Testis (tissue), 2 donors: ENCODE measurements at regions not wholly inside any gene's neighbourhood (a gene's known extent, or its start where the extent isn't known, plus 50 kb on each side); places are given as distances from the start of the nearest gene placed in this dataset.

Source experiments
- DNase-seq: peaks from one replicate; pipeline ENCODE4 v3.0.0-alpha.2; 2019
- H3K27ac ChIP-seq, 2 donors: fragments of 200-600 bp; sonication (generic); one replicate each; pipeline ENCODE4 v1.5.1; 2019
- H3K27me3 ChIP-seq: fragments of 200-600 bp; sonication (generic); one replicate; pipeline ENCODE4 v1.5.1; 2019
- H3K36me3 ChIP-seq: fragments of 200-600 bp; sonication (generic); one replicate; pipeline ENCODE4 v1.5.1; 2017; ENCODE audit warnings: low read depth; ENCODE audit errors: missing control alignments
- H3K4me1 ChIP-seq: fragments of 200-600 bp; sonication (generic); one replicate; pipeline ENCODE4 v1.5.1; 2019
- H3K4me3 ChIP-seq, 2 donors: fragments of 200-600 bp; sonication (generic); one replicate each; pipeline ENCODE4 v1.5.1; 2017 to 2019
- H3K9me3 ChIP-seq: fragments of 200-600 bp; sonication (generic); one replicate; pipeline ENCODE4 v1.5.1; 2017
- POLR2A ChIP-seq: fragments of 450-650 bp; IDR thresholded peaks from one replicate; pipeline ENCODE4 v1.6.1; 2017; ENCODE audit warnings: antibody characterized with exemption, mild to moderate bottlenecking, moderate library complexity
- WGBS, 2 donors: methylation state at CpG; one replicate each; pipeline ENCODE4 v1.1.5; 2018; 5-methylcytosine and 5-hydroxymethylcytosine counted together
- intact Hi-C: fragments of 100-400 bp; cut with DNase I; formaldehyde crosslinking; loops from one replicate; pipeline ENCODE4 v1.15.1; 2023; ENCODE audit warnings: low total_unique reads
- TF ChIP-seq, protein P1 (sequence below), 3 experiments: fragments of 450-650 bp in 2 of 3; fragments of 200-600 bp in 1 of 3; sonication (generic) in 1 of 3; IDR thresholded peaks; one replicate each; pipeline ENCODE4 v1.5.1; 2016 to 2019; ENCODE audit warnings: antibody characterized with exemption in 3 of 3, mild to moderate bottlenecking in 2 of 3, moderate library complexity in 1 of 3

DNA sequence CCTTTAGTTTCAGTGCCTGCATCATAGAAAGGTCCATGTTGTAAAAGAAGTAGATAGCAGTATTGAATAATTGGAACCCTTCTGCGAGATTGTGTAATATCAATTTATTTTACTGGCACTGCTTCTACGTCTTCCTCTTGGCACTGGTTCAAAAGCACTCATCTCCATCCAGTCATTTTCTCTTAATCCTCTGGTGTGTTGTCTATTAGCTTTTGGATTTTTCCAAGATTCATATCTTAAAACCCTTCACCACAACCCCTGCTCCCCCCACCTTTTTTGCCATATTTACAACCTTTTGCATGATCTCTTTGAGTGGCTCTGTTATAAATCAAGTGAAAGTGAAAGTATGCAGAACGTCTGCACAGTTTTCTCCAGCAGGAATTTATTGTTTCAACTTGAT is 76.6 kb upstream of the HSF2 start:
- H3K4me1 ChIP-seq: no peaks in the 10 kb centered on the region
- TF ChIP-seq, protein P1, sequence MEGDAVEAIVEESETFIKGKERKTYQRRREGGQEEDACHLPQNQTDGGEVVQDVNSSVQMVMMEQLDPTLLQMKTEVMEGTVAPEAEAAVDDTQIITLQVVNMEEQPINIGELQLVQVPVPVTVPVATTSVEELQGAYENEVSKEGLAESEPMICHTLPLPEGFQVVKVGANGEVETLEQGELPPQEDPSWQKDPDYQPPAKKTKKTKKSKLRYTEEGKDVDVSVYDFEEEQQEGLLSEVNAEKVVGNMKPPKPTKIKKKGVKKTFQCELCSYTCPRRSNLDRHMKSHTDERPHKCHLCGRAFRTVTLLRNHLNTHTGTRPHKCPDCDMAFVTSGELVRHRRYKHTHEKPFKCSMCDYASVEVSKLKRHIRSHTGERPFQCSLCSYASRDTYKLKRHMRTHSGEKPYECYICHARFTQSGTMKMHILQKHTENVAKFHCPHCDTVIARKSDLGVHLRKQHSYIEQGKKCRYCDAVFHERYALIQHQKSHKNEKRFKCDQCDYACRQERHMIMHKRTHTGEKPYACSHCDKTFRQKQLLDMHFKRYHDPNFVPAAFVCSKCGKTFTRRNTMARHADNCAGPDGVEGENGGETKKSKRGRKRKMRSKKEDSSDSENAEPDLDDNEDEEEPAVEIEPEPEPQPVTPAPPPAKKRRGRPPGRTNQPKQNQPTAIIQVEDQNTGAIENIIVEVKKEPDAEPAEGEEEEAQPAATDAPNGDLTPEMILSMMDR (IDR thresholded peaks at IDR 0.05): no peak
- TF ChIP-seq POLR2A: no peak
- no peak overlapping the region for H3K4me3 ChIP-seq
- intact Hi-C loops: no loop called here
- no peaks in the 10 kb centered on the region for H3K27me3 ChIP-seq
- DNase-seq: no peak
- 20 to 33% methylated on average over 3 of the region's 3 CpGs for WGBS, 2 donors
- H3K36me3 ChIP-seq: no peaks in the 10 kb centered on the region
- H3K27ac ChIP-seq: no peak overlapping the region
- H3K9me3 ChIP-seq: no peaks in the 10 kb centered on the region

DNA sequence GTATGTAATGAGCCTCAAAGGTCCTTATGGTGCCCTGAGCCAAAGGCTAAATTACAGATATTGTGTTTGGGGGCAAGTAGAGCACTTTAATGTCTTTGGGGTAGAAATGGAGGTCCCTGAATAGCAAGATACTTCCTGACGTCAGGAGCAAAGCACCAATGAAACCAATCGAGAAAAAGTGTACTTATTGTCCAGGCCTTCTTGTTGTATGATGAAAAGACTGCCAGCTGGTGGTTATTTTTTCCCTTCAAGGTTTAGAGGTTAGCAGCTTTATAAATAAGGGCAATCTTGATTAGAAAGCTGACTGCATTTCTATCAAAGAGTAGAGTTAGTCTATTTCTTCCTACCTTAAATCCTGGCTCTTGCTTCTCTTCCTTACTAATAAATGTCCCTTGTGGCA is 76.1 kb upstream of the HSF2 start:
- H3K9me3 ChIP-seq: no peaks in the 10 kb centered on the region
- 59 to 61% methylated on average over 2 of the region's 2 CpGs for WGBS, 2 donors
- TF ChIP-seq POLR2A: no peak
- TF ChIP-seq, protein P1 (IDR thresholded peaks at IDR 0.05): no peak
- no peaks in the 10 kb centered on the region for H3K36me3 ChIP-seq
- H3K27ac ChIP-seq: no peak overlapping the region
- intact Hi-C loops: no loop called here
- no peaks in the 10 kb centered on the region for H3K4me1 ChIP-seq
- no peaks in the 10 kb centered on the region for H3K27me3 ChIP-seq
- DNase-seq: no peak
- no peak overlapping the region for H3K4me3 ChIP-seq

GRCh38 chr6:122330315-122330714 is 69.1 kb upstream of the HSF2 start:
- Histone ChIP-seq H3K4me3 (no peak overlapping the region), H3K36me3 (no peaks in the 10 kb centered on the region), H3K9me3 (no peaks in the 10 kb centered on the region), H3K27ac (no peak overlapping the region), H3K27me3 (no peaks in the 10 kb centered on the region), H3K4me1 (no peaks in the 10 kb centered on the region)
- TF ChIP-seq, protein P1 (IDR thresholded peaks at IDR 0.05): no peak
- TF ChIP-seq POLR2A: no peak
- no peak for DNase-seq
- WGBS, 2 donors: 39 to 47% methylated on average over 1 of the region's 1 CpG
- intact Hi-C loops: no loop called here

DNA sequence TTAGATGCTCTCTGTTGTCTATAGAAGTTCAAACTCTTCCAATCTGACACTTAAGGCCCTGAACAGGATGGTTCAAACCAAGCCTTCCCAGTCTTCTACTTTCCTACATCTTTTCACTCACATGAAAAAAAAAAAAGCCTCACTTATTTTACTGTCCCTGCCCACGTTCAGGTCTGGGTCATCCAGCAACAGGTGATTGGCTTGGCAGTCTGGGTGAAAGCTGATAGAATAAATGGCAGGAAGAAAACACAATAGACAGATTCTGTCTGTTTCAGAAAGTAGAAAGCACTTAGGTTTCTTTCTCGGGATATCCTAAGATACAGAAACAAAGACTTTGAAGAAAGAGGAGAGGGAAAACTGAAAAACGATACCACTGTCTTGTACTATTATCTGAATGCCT is 61.8 kb upstream of the HSF2 start:
- no peak for TF ChIP-seq POLR2A
- TF ChIP-seq, protein P1 (IDR thresholded peaks at IDR 0.05): no peak
- Histone ChIP-seq H3K27me3 (no peaks in the 10 kb centered on the region), H3K4me3 (no peak overlapping the region), H3K27ac (no peak overlapping the region), H3K9me3 (no peaks in the 10 kb centered on the region), H3K36me3 (no peaks in the 10 kb centered on the region), H3K4me1 (no peaks in the 10 kb centered on the region)
- 56 to 72% methylated on average over 3 of the region's 3 CpGs for WGBS, 2 donors
- intact Hi-C loops: no loop called here
- no peak for DNase-seq

DNA sequence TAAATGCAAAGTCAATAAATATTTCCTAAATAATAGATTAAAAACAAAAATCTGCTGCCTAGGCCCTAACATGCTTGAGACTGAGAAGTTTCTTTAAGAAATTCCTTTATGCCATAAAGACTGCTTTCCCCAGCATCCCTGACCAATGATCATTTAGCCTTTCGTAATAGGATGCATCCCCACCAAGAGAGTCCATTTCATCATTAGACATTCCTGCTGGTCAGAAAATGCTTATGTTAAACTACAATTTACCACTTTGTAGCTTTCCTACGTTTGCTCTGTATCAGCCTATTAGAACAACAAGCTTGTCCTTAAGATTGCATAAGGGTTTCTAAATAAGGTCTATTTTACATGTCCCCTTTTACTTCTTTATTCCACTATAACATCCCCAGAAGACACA is 59.8 kb upstream of the HSF2 start:
- intact Hi-C loops: no loop called here
- DNase-seq: no peak
- no peaks in the 10 kb centered on the region for H3K27me3 ChIP-seq
- no peaks in the 10 kb centered on the region for H3K4me1 ChIP-seq
- TF ChIP-seq POLR2A: no peak
- TF ChIP-seq, protein P1 (IDR thresholded peaks at IDR 0.05): no peak
- no peak overlapping the region for H3K4me3 ChIP-seq
- H3K36me3 ChIP-seq: no peaks in the 10 kb centered on the region
- H3K9me3 ChIP-seq: no peaks in the 10 kb centered on the region
- 48 to 74% methylated on average over 2 of the region's 2 CpGs for WGBS, 2 donors
- H3K27ac ChIP-seq: no peak overlapping the region
